ENCODE measurements at regions not wholly inside any gene's neighbourhood (a gene's known extent, or its start where the extent isn't known, plus 50 kb on each side); places are given as distances from the start of the nearest gene placed in this dataset.

GRCh38 chr18:6650127-6650507, 79.4 kb upstream of the ARHGAP28 start:
- ATAC-seq = no peak
- no peaks in the 10 kb centered on the region for H3K36me3 ChIP-seq (ENCODE audit: low read depth)
- no peak for TF ChIP-seq CTCF (IDR thresholded peaks at IDR 0.05)
- no peak overlapping the region for H3K4me3 ChIP-seq
- intact Hi-C loops (cut with DNase I, micrococcal nuclease) = no loop called here
- DNase-seq = no peak
- no peaks in the 10 kb centered on the region for H3K4me1 ChIP-seq (ENCODE audit: low read depth)
- H3K9me3 ChIP-seq = no peaks in the 10 kb centered on the region

GRCh38 chr18:6650747-6651146, 78.8 kb upstream of the ARHGAP28 start:
- Histone ChIP-seq H3K9me3 (no peaks in the 10 kb centered on the region), H3K4me1 (ENCODE audit: low read depth) (no peaks in the 10 kb centered on the region), H3K36me3 (ENCODE audit: low read depth) (no peaks in the 10 kb centered on the region), H3K4me3 (no peak overlapping the region)
- TF ChIP-seq CTCF (IDR thresholded peaks at IDR 0.05) = no peak
- intact Hi-C loops (cut with DNase I, micrococcal nuclease) = no loop called here
- ATAC-seq (no peak), DNase-seq (no peak)

GRCh38 chr18:6652098-6652497, 77.4 kb upstream of the ARHGAP28 start:
- DNase-seq (no peak), ATAC-seq (no peak)
- no peak overlapping the region for H3K4me3 ChIP-seq
- H3K36me3 ChIP-seq (ENCODE audit: low read depth) = no peaks in the 10 kb centered on the region
- no peak for TF ChIP-seq CTCF (IDR thresholded peaks at IDR 0.05)
- no peaks in the 10 kb centered on the region for H3K9me3 ChIP-seq
- no peaks in the 10 kb centered on the region for H3K4me1 ChIP-seq (ENCODE audit: low read depth)
- intact Hi-C loops (cut with DNase I, micrococcal nuclease) = no loop called here

GRCh38 chr18:6653880-6654279, 75.6 kb upstream of the ARHGAP28 start:
- Histone ChIP-seq H3K9me3 (no peaks in the 10 kb centered on the region), H3K4me3 (no peak overlapping the region), H3K4me1 (ENCODE audit: low read depth) (no peaks in the 10 kb centered on the region), H3K36me3 (ENCODE audit: low read depth) (no peaks in the 10 kb centered on the region)
- ATAC-seq (no peak), DNase-seq (no peak)
- no peak for TF ChIP-seq CTCF (IDR thresholded peaks at IDR 0.05)
- intact Hi-C loops (cut with DNase I, micrococcal nuclease) = no loop called here

- no peak for TF ChIP-seq CTCF (IDR thresholded peaks at IDR 0.05)
- no peak for ATAC-seq
- Histone ChIP-seq H3K4me1 (ENCODE audit: low read depth) (no peaks in the 10 kb centered on the region), H3K9me3 (no peaks in the 10 kb centered on the region), H3K36me3 (ENCODE audit: low read depth) (no peaks in the 10 kb centered on the region), H3K4me3 (no peak overlapping the region)
- DNase-seq = no peak
- intact Hi-C loops (cut with DNase I, micrococcal nuclease) = no loop called here
Observed at GRCh38 chr18:6659963-6660725, 69.4 kb upstream of the ARHGAP28 start.

Measured in mucosa of descending colon (tissue), 3 donors.